K562 (cell line): ENCODE measurements at regions not wholly inside any gene's neighbourhood (a gene's known extent, or its start where the extent isn't known, plus 50 kb on each side); places are given as distances from the start of the nearest gene placed in this dataset.

Source experiments
- CCAR2 ChIP-seq: fragments of 200-400 bp; formaldehyde crosslinking; IDR thresholded peaks from 2 replicates; pipeline ENCODE4 v1.6.1; 2017; ENCODE audit warnings: mild to moderate bottlenecking, low read depth, low read length
- CEBPB ChIP-seq: fragments of 450-650 bp; IDR thresholded peaks from 2 replicates; pipeline ENCODE4 v1.6.1; 2016; ENCODE audit warnings: missing genetic modification characterization, missing compliant biosample characterization
- ILK ChIP-seq: fragments of 450-650 bp; IDR thresholded peaks from 2 replicates; pipeline ENCODE4 v1.6.1; 2016; ENCODE audit warnings: missing genetic modification characterization, low read depth, mild to moderate bottlenecking, missing compliant biosample characterization, moderate library complexity, borderline replicate concordance
- MAX ChIP-seq: sonication (generic); formaldehyde crosslinking; IDR thresholded peaks from 2 replicates; pipeline ENCODE4 v1.9.0; 2022; ENCODE audit warnings: mild to moderate bottlenecking, missing genetic modification reagents
- MEIS2 ChIP-seq: fragments of 450-650 bp; IDR thresholded peaks from 2 replicates; pipeline ENCODE4 v1.6.1; 2014; ENCODE audit warnings: mild to moderate bottlenecking; ENCODE audit not compliant: partially characterized antibody
- NR4A1 ChIP-seq, 2 experiments: fragments of 250-450 bp in 1 of 2; fragments of 450-650 bp in 1 of 2; sonication (Bioruptor Pico) in 1 of 2; IDR thresholded peaks; 2 replicates each; pipeline versions ENCODE4 v1.4.0 to v1.6.1; 2016 to 2020; ENCODE audit warnings: mild to moderate bottlenecking in 2 of 2, missing compliant biosample characterization in 1 of 2, missing genetic modification characterization in 1 of 2, moderate library complexity in 1 of 2
- POLR2AphosphoS5 ChIP-seq: IDR thresholded peaks from 2 replicates; pipeline ENCODE4 v1.6.1; 2011; ENCODE audit warnings: mild to moderate bottlenecking, low read depth, low read length, moderate library complexity; ENCODE audit not compliant: control insufficient read depth, insufficient read depth
- THAP12 ChIP-seq: fragments of 250-450 bp; sonication (Bioruptor Pico); IDR thresholded peaks from 2 replicates; pipeline ENCODE4 v1.9.0; 2021; ENCODE audit warnings: mild to moderate bottlenecking, inconsistent platforms
- ZNF184 ChIP-seq: sonication (generic); formaldehyde crosslinking; IDR thresholded peaks from 2 replicates; pipeline ENCODE4 v1.5.0; 2020; ENCODE audit warnings: missing genetic modification reagents

GRCh38 chr1:29925058-29925457 lies 688.7 kb downstream of the PTPRU start:
- TF ChIP-seq NR4A1 (CRISPR knock-in tag; IDR thresholded peaks at IDR 0.05) (no peak), NR4A1 (tag; IDR thresholded peaks at IDR 0.05) (no peak), ILK (tag) (no peak), MEIS2 (no peak), THAP12 (CRISPR knock-in tag) (no peak), ZNF184 (CRISPR knock-in tag) (no peak), POLR2AphosphoS5 (no peak), CCAR2 (no peak), CEBPB (tag) (no peak), MAX (CRISPR knock-in tag) (no peak)
